ENCODE measurements at regions not wholly inside any gene's neighbourhood (a gene's known extent, or its start where the extent isn't known, plus 50 kb on each side); places are given as distances from the start of the nearest gene placed in this dataset.

- H3K4me3 ChIP-seq (ENCODE audit: insufficient read depth, low read depth, low read length): no peak overlapping the region
- ATAC-seq (ENCODE audit: low read depth) (no peak), DNase-seq (no peak)
- H2AFZ ChIP-seq (replicated peaks; ENCODE audit: low read length, poor library complexity): no peak overlapping the region
- no peak overlapping the region for H3K23ac ChIP-seq (ENCODE audit: low read depth, low read length)
- ChIA-PET POLR2A (ENCODE audit: unreplicated experiment) (no interaction called here), CTCF (no interaction called here)
- no peak overlapping the region for H3K4ac ChIP-seq (ENCODE audit: low read depth, low read length)
- intact Hi-C loops (cut with micrococcal nuclease): loop anchor here (5.0 to 10.0 kb wide), 2 partner anchors 33 to 55 kb away; no protein-coding TSS in a partner anchor
- H3K27ac ChIP-seq (ENCODE audit: insufficient read depth, low read length): no peak overlapping the region
- no peak overlapping the region for H3K9ac ChIP-seq (ENCODE audit: low read depth, low read length)
- TF ChIP-seq RAD21 (IDR thresholded peaks at IDR 0.05; ENCODE audit: low read length) (no peak), SMC3 (IDR thresholded peaks at IDR 0.05; ENCODE audit: low read depth, low read length) (no peak), CEBPB (IDR thresholded peaks at IDR 0.05; ENCODE audit: low read depth, low read length) (no peak), RFX5 (IDR thresholded peaks at IDR 0.05; ENCODE audit: low read depth, low read length) (no peak), NFE2L2 (IDR thresholded peaks at IDR 0.05; ENCODE audit: low read depth, low read length) (no peak), MAFK (IDR thresholded peaks at IDR 0.05; ENCODE audit: low read depth, low read length) (no peak), BHLHE40 (IDR thresholded peaks at IDR 0.05; ENCODE audit: low read depth, low read length) (no peak), CHD1 (IDR thresholded peaks at IDR 0.05; ENCODE audit: low read depth, low read length) (no peak), RCOR1 (IDR thresholded peaks at IDR 0.05; ENCODE audit: insufficient replicate concordance, low read length) (no peak), MXI1 (IDR thresholded peaks at IDR 0.05; ENCODE audit: borderline replicate concordance, low read depth, low read length) (no peak), FOS (IDR thresholded peaks at IDR 0.05; ENCODE audit: low read depth, low read length) (no peak), USF2 (IDR thresholded peaks at IDR 0.05; ENCODE audit: low read depth, low read length) (no peak), MAZ (IDR thresholded peaks at IDR 0.05; ENCODE audit: borderline replicate concordance, low read depth, low read length) (no peak), ELK1 (IDR thresholded peaks at IDR 0.05; ENCODE audit: borderline replicate concordance, low read depth, low read length) (no peak), CTCF (conservative IDR thresholded peaks at IDR 0.05; ENCODE audit: low read depth, low read length) (no peak), POLR2A (IDR thresholded peaks at IDR 0.05; ENCODE audit: low read depth, low read length) (no peak)
- H3K27me3 ChIP-seq (ENCODE audit: control insufficient read depth, insufficient read depth, low read length): 0 out of 2 replicates have a peak, but pooled peaks cover 3% of the 10 kb centered on the region
- H3K56ac ChIP-seq (ENCODE audit: extremely low read depth, insufficient read depth, low read length): no peak overlapping the region
- no peaks in the 10 kb centered on the region for H3K36me3 ChIP-seq (ENCODE audit: control insufficient read depth, insufficient read depth, low read length)
- no peak overlapping the region for H3K14ac ChIP-seq (replicated peaks; ENCODE audit: low read depth, low read length)
- dilution Hi-C loops (cut with HindIII; ENCODE audit: low sequenced_read_pairs, unreplicated experiment): no loop called here
- H4K8ac ChIP-seq (ENCODE audit: low read depth in 2 of 2, low read length in 2 of 2): no peak overlapping the region
- H4K91ac ChIP-seq (ENCODE audit: insufficient read depth, low read depth, low read length): no peak overlapping the region
- no peak overlapping the region for H2BK20ac ChIP-seq (ENCODE audit: low read depth, low read length)
- BruUV-seq (replicated peaks): no TSS peak
- H4K20me1 ChIP-seq (ENCODE audit: insufficient read depth, low read length): no peaks in the 10 kb centered on the region
- H2BK5ac ChIP-seq (ENCODE audit: low read depth, low read length, poor library complexity, severe bottlenecking): no peak overlapping the region
- no peaks in the 10 kb centered on the region for H3K79me1 ChIP-seq (ENCODE audit: low read depth in 1 of 2, low read length in 2 of 2)
- H3K9me1 ChIP-seq (ENCODE audit: insufficient read depth, low read length): no peaks in the 10 kb centered on the region
- no peak overlapping the region for H2BK15ac ChIP-seq (ENCODE audit: low read depth, low read length)
- WGBS, 2 experiments (ENCODE audit: extremely low coverage in 2 of 2, insufficient read length in 1 of 2): no CpG with 5 or more reads among the region's 1 CpG
- no peak overlapping the region for H4K5ac ChIP-seq (ENCODE audit: low read depth, low read length)
- in situ Hi-C loops (cut with MboI; ENCODE audit: low sequenced_read_pairs): no loop called here
- H3K18ac ChIP-seq (ENCODE audit: low read depth, low read length): no peak overlapping the region
- no peak overlapping the region for H2AK5ac ChIP-seq (ENCODE audit: low read depth, low read length)
- H2BK120ac ChIP-seq (ENCODE audit: low read depth, low read length): no peak overlapping the region
- H2AK9ac ChIP-seq (replicated peaks; ENCODE audit: low read depth, low read length, poor library complexity): no peak overlapping the region
- H3K4me2 ChIP-seq (ENCODE audit: low read depth, low read length): no peak overlapping the region
- no peaks in the 10 kb centered on the region for H3K9me3 ChIP-seq (ENCODE audit: control insufficient read depth, insufficient read depth, low read length)
- H3K4me1 ChIP-seq (ENCODE audit: control insufficient read depth, insufficient read depth, low read length): no peaks in the 10 kb centered on the region
Measured at GRCh38 chr4:107319386-107319785, 283.3 kb upstream of the DKK2 start.
